ENCODE measurements at regions not wholly inside any gene's neighbourhood (a gene's known extent, or its start where the extent isn't known, plus 50 kb on each side); places are given as distances from the start of the nearest gene placed in this dataset.
"Not testable (repeated sequence)": the region's sequence is repeated elsewhere in the genome, so short reads cannot be mapped to it uniquely, and the experiment has no call there.

- not testable (repeated sequence) for TF ChIP-seq CTCF (IDR thresholded peaks at IDR 0.05); POLR2A (IDR thresholded peaks at IDR 0.05; ENCODE audit: low read depth); POLR2AphosphoS5 (IDR thresholded peaks at IDR 0.05)
Observed at GRCh38 chr21:6027497-6027896, 4493.9 kb upstream of the TPTE start.

All from esophagus muscularis mucosa (tissue), 3 donors.